Aorta (tissue), 5 donors: ENCODE measurements at regions not wholly inside any gene's neighbourhood (a gene's known extent, or its start where the extent isn't known, plus 50 kb on each side); places are given as distances from the start of the nearest gene placed in this dataset.

ENCODE experiments used
- ATAC-seq: fragments of 200-7000 bp; cut with Tn5 transposase; one replicate; pipeline ENCODE4 v1.9.1; 2022; ENCODE audit warnings: moderate library complexity; ENCODE audit not compliant: low FRiP score
- DNase-seq, 2 donors: peaks; one replicate each; pipeline ENCODE4 v3.0.0-alpha.2; 2020
- H3K27ac ChIP-seq, 2 donors: one replicate each; pipeline ENCODE4 v1.5.1; 2013; ENCODE audit warnings: low read length in 2 of 2, mild to moderate bottlenecking in 2 of 2, moderate library complexity in 2 of 2, control low read depth in 1 of 2, inconsistent platforms in 1 of 2, low read depth in 1 of 2
- H3K27me3 ChIP-seq, 2 donors: one replicate each; pipeline ENCODE4 v1.6.1; 2013; ENCODE audit warnings: control low read depth in 1 of 2, low read length in 1 of 2, mild to moderate bottlenecking in 1 of 2, moderate library complexity in 1 of 2; ENCODE audit not compliant: insufficient read depth in 2 of 2, control insufficient read depth in 1 of 2
- H3K36me3 ChIP-seq, 2 donors: one replicate each; pipeline ENCODE4 v1.6.1; 2013; ENCODE audit warnings: control low read depth in 1 of 2, low read length in 1 of 2, mild to moderate bottlenecking in 1 of 2; ENCODE audit not compliant: insufficient read depth in 2 of 2, control insufficient read depth in 1 of 2
- H3K4me1 ChIP-seq, 2 donors: one replicate each; pipeline ENCODE4 v1.6.1; 2013; ENCODE audit warnings: low read length in 2 of 2, control low read depth in 1 of 2, mild to moderate bottlenecking in 1 of 2, moderate library complexity in 1 of 2; ENCODE audit not compliant: insufficient read depth in 2 of 2, control insufficient read depth in 1 of 2
- H3K4me3 ChIP-seq, 2 donors: one replicate each; pipeline ENCODE4 v1.5.1; 2013; ENCODE audit warnings: low read length in 2 of 2, control low read depth in 1 of 2, mild to moderate bottlenecking in 1 of 2
- H3K9me3 ChIP-seq: one replicate; pipeline ENCODE4 v1.6.1; 2013; ENCODE audit warnings: mild to moderate bottlenecking, low read length; ENCODE audit not compliant: control insufficient read depth
- WGBS, 2 donors: extraction: QIAGEN DNeasy Blood & Tissue Kit; methylation state at CpG; one replicate each; pipeline ENCODE4 v1.1.7; 2013; 5-methylcytosine and 5-hydroxymethylcytosine counted together
- intact Hi-C, 2 donors: fragments of 100-400 bp; cut with DNase I; formaldehyde crosslinking; loops; one replicate each; pipeline versions ENCODE4 v1.14.2 to v1.15.0; 2022
- donor health status: healthy with polysubstance abuse.
- donor health status: Bipolar disorder and iron deficiency.
- donor health status: DM: no; HTN: no; CAD: no.
- donor health status: DM: no; HTN: no; CAD: no.
- donor health status: DM: yes; HTN: yes; CAD: no.

- Histone ChIP-seq H3K36me3 (no peaks in the 10 kb centered on the region), H3K27ac (no peak overlapping the region), H3K27me3 (no peaks in the 10 kb centered on the region), H3K4me1 (no peaks in the 10 kb centered on the region), H3K9me3 (no peaks in the 10 kb centered on the region), H3K4me3 (no peak overlapping the region)
- DNase-seq (no peak), ATAC-seq (no peak)
- intact Hi-C loops = no loop called here
- 21 to 27% methylated on average over 4 of the region's 4 CpGs for WGBS, 2 donors
These were observed 210.5 kb downstream of the ANAPC1 start for GRCh38 chr2:111673526-111673925.

- no peaks in the 10 kb centered on the region for H3K27me3 ChIP-seq
- H3K27ac ChIP-seq = no peak overlapping the region
- H3K36me3 ChIP-seq = no peaks in the 10 kb centered on the region
- H3K9me3 ChIP-seq = no peaks in the 10 kb centered on the region
- no peaks in the 10 kb centered on the region for H3K4me1 ChIP-seq
- ATAC-seq = no peak
- WGBS, 2 donors = 89 to 93% methylated on average over 10 of the region's 10 CpGs
- DNase-seq = no peak
- intact Hi-C loops = no loop called here
- H3K4me3 ChIP-seq = no peak overlapping the region
These were observed 208.4 kb downstream of the ANAPC1 start for GRCh38 chr2:111675419-111676194.

- intact Hi-C loops = no loop called here
- no peak overlapping the region for H3K4me3 ChIP-seq
- DNase-seq (no peak), ATAC-seq (no peak)
- 87 to 89% methylated on average over 4 of the region's 4 CpGs for WGBS, 2 donors
- no peaks in the 10 kb centered on the region for H3K27me3 ChIP-seq
- no peaks in the 10 kb centered on the region for H3K36me3 ChIP-seq
- no peaks in the 10 kb centered on the region for H3K9me3 ChIP-seq
- no peak overlapping the region for H3K27ac ChIP-seq
- H3K4me1 ChIP-seq = no peaks in the 10 kb centered on the region
These were observed 207.6 kb downstream of the ANAPC1 start for GRCh38 chr2:111676291-111676822.

- no peaks in the 10 kb centered on the region for H3K4me1 ChIP-seq
- intact Hi-C loops = no loop called here
- no peaks in the 10 kb centered on the region for H3K27me3 ChIP-seq
- no peak for ATAC-seq
- WGBS, 2 donors = 89 to 93% methylated on average over 7 of the region's 7 CpGs
- H3K36me3 ChIP-seq = no peaks in the 10 kb centered on the region
- no peak overlapping the region for H3K4me3 ChIP-seq
- no peak overlapping the region for H3K27ac ChIP-seq
- no peak for DNase-seq
- no peaks in the 10 kb centered on the region for H3K9me3 ChIP-seq
These were observed 205.8 kb downstream of the ANAPC1 start for GRCh38 chr2:111678161-111678560.

GRCh38 chr2:111678651-111679050, 205.3 kb downstream of the ANAPC1 start:
- no peak overlapping the region for H3K27ac ChIP-seq
- intact Hi-C loops = no loop called here
- no peaks in the 10 kb centered on the region for H3K9me3 ChIP-seq
- H3K4me1 ChIP-seq = no peaks in the 10 kb centered on the region
- H3K4me3 ChIP-seq = no peak overlapping the region
- H3K36me3 ChIP-seq = no peaks in the 10 kb centered on the region
- 61 to 73% methylated on average over 5 of the region's 5 CpGs for WGBS, 2 donors
- ATAC-seq = no peak
- H3K27me3 ChIP-seq = no peaks in the 10 kb centered on the region
- DNase-seq = no peak

GRCh38 chr2:111679202-111679601, 204.8 kb downstream of the ANAPC1 start:
- 87 to 96% methylated on average over 2 of the region's 2 CpGs for WGBS, 2 donors
- H3K4me1 ChIP-seq = no peaks in the 10 kb centered on the region
- no peak overlapping the region for H3K4me3 ChIP-seq
- no peaks in the 10 kb centered on the region for H3K27me3 ChIP-seq
- no peak overlapping the region for H3K27ac ChIP-seq
- intact Hi-C loops = no loop called here
- DNase-seq = no peak
- no peaks in the 10 kb centered on the region for H3K9me3 ChIP-seq
- no peak for ATAC-seq
- H3K36me3 ChIP-seq = no peaks in the 10 kb centered on the region

- Histone ChIP-seq H3K9me3 (no peaks in the 10 kb centered on the region), H3K4me1 (no peaks in the 10 kb centered on the region), H3K4me3 (no peak overlapping the region), H3K27me3 (no peaks in the 10 kb centered on the region), H3K36me3 (no peaks in the 10 kb centered on the region), H3K27ac (no peak overlapping the region)
- intact Hi-C loops = no loop called here
- ATAC-seq (no peak), DNase-seq (no peak)
- WGBS, 2 donors = 86 to 92% methylated on average over 3 of the region's 3 CpGs
These were observed 199.4 kb downstream of the ANAPC1 start for GRCh38 chr2:111684611-111685010.

GRCh38 chr2:111685342-111685741, 198.7 kb downstream of the ANAPC1 start:
- no peak overlapping the region for H3K27ac ChIP-seq
- H3K4me3 ChIP-seq = no peak overlapping the region
- intact Hi-C loops = no loop called here
- no peaks in the 10 kb centered on the region for H3K27me3 ChIP-seq
- H3K36me3 ChIP-seq = no peaks in the 10 kb centered on the region
- ATAC-seq (no peak), DNase-seq (no peak)
- no peaks in the 10 kb centered on the region for H3K4me1 ChIP-seq
- no peaks in the 10 kb centered on the region for H3K9me3 ChIP-seq

GRCh38 chr2:111686994-111687393, 197.0 kb downstream of the ANAPC1 start:
- H3K4me3 ChIP-seq = no peak overlapping the region
- ATAC-seq = no peak
- intact Hi-C loops = no loop called here

More at GRCh38 chr2:111686994-111687393, 197.0 kb downstream of the ANAPC1 start:
- no peak overlapping the region for H3K27ac ChIP-seq
- WGBS, 2 donors = 89 to 93% methylated on average over 4 of the region's 4 CpGs
- no peaks in the 10 kb centered on the region for H3K9me3 ChIP-seq
- H3K27me3 ChIP-seq = no peaks in the 10 kb centered on the region
- no peak for DNase-seq
- H3K4me1 ChIP-seq = no peaks in the 10 kb centered on the region
- no peaks in the 10 kb centered on the region for H3K36me3 ChIP-seq
